Stimulated activated CD8-positive, alpha-beta memory T cell treated with anti-CD3 and anti-CD28 coated beads, Interleukin-2, amount 100 ng/mL, for 48 hours (primary cell): ENCODE measurements at regions not wholly inside any gene's neighbourhood (a gene's known extent, or its start where the extent isn't known, plus 50 kb on each side); places are given as distances from the start of the nearest gene placed in this dataset.

Source experiments
- DNase-seq, 2 donors: peaks; one replicate each; pipeline ENCODE4 v3.0.0-alpha.2; 2020; ENCODE audit warnings: low read depth in 2 of 2

DNA sequence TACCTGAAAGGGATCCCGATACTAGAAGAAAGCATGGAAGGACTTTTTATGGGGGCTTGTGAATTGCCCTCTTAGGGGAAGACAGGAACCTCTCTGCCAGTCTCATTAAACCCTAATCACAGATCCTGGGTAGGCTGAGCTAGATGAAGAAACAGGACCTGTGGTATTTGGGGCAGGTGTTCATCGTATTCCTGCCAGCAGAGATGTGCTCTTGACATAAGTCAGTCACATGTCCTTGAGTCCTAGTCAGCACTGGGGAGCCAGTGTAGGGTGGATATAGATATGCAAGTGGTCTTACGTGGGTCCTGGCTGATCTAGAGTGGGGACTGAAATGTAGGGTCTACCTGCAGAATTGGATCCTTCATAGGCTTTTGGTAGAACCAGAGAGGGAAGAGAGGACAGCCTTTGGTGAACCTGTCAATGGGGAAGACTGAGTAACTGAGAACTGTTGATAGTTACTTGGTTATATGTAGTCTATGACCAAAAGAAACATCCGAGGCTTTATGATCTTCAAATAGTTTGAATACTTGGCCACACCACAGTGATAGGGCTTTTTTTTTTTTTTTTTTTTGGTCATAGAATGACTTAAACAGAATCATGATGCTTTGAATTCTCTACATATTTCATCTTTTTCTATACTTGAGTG lies 63.5 kb upstream of the WDR1 start:
- no peak for DNase-seq

DNA sequence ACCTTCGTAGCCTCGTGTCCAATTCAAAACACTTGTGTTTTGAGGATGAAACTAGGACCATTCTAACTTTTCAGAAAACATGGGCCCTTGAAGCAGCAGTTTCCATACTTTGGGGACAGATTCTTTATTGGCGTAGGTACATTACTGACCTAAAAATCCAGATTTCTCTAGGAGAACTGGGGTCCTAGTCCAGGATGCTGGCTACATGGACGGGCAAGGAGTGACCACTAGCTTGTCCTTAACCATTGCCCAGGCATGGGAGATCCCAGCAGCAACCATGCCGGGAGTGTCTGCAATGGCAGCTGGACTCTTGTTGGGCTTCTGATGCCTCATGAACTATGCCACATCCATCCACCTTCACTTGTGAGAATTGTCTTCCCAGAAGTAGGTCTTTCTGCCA lies 62.2 kb upstream of the WDR1 start:
- no peak for DNase-seq

DNA sequence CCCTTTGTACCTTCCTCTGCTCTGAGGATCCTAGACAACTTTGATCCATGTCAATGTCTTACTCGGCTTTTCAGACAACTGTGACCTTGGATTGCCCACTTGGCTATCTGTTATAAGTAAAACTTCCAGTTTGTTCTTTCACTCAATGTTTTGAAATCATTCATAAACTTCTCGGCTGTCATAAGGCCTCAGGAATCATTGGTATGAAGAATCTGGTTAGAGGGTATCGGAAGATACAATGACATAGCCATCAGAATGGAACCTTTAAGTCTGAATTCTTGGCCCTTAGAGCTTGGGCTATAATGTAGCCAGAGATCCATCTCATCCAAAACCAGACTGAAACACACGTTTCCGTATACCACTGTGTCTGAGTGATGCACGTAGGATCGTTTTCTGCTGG lies 59.0 kb upstream of the WDR1 start:
- no peak for DNase-seq

DNA sequence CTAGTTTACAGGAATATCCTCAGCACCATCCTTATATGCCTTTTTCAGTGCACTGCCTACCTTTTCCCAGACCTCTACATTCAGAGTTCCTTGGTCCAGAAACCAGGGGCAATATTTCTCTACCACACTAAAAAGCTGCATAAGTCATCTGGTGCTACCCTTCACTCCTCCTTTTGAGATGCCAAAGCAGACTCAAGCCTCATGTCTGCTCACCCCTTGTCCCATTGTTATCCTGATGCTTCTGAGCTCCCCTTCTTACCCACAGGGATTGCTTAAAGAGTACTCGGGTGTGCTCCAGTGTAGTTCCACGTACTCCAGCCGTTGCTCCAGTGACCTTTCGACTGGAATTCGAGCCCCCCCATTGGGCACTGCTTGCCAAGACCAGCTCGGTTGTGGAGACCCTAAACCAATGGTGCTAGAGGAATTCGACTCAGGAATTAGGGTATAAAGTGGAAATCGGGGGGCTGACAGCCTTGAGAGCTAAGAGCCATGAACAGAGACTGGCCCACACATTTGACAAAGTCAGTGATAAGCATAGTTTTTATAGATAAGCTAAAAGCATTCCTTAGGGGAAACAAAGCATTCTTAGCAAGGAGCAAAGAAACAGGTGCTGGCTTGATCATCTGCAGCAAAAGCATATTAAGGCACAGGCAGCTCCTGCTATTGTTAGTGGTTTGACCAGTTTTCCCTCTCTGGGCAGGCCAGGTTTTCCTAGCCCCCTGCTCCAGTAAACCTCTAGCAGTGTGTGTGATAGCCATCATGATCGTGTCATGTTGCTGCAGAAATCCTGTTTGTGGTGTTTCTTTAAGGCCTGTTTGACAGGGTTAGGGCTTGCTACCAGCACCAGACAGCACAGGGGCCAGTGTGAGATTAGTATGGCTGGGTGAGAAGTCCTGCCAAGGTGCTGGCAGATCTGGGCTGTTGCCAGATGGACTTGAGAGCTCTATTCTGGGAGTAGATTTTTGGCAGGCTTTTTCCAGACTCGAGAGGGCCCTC lies 57.5 kb upstream of the WDR1 start:
- DNase-seq = no peak

DNA sequence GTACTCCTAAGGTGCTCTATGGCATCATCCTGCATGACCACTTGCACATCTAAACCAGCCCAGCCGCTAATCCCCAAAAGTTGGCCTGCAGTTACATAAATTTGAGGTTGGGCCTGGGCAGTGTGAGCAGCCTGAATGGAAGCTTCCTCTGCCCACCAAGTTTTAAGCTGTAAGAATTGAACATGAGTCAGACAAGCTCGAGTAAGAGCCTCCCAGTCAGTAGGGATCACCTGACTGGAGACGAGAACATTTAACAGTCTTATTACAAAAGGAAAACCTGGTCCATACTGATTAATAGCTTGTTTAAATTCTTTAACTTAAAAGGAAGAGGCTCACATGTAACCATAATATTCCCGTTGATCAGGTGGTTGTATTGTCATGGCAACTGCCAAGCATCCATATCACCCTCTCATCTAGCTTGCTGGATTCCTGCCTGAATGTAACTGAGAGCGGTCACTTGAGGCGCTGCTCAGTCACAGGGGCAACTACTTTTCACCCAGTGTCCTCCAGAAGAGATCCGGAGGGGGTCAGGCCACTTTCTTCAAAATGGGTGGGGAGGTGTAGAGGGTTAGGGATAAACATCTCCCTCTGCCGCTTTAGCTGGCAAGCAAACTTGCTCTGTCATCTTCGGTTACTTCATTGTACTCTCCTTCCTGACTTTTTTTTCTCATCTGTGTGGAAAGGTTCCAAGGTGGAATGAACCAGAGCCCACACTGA lies 56.6 kb upstream of the WDR1 start:
- DNase-seq = no peak

DNA sequence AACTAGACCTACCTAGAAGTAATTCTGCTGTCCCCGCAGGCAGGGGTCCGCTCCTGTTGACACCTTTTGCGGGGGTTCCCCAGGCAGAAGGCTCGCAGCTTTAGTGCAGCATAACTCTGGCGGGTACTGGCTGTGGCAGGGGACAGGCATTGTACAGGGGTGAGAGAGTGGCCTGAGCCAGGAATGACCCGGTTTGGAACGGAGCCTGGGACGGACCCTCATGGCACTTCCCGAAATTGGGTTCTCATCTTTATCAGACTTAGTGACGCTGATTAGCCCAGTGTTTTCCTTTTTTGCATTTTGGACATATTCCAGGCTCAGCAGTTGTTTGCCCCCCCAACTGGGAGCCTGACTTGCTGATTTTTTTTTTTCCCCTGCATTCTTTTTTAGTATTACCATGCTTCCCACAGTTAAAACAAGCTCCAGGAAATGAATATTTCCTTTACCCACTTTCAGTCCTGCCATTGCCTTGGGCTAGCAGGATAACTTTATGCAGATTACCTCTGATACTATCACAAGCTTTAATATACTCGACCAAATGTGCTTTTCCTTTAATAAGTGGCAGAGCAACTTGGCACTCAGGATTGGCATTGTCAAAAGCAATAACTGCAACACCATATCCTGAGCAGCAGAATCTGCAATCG lies 55.8 kb upstream of the WDR1 start:
- no peak for DNase-seq

DNA sequence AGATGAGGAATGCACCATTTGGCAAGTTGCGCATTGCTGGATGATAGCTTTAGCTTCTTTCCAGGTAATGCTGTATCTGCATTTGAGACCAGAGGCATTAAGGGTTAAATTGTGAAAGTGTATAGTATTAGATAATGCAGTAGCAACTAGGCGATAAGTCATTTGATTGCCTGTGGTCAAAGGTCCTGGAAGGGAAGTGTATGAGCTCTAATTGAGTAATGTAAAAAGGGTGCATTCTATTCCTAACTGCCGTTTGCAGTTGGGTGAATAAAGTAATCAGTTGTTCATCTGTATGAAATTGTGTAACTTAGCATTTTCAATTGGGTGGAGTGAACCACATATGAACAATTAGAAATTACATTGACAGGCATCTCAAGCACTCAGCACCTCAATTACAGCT lies 54.5 kb upstream of the WDR1 start:
- DNase-seq = no peak

DNA sequence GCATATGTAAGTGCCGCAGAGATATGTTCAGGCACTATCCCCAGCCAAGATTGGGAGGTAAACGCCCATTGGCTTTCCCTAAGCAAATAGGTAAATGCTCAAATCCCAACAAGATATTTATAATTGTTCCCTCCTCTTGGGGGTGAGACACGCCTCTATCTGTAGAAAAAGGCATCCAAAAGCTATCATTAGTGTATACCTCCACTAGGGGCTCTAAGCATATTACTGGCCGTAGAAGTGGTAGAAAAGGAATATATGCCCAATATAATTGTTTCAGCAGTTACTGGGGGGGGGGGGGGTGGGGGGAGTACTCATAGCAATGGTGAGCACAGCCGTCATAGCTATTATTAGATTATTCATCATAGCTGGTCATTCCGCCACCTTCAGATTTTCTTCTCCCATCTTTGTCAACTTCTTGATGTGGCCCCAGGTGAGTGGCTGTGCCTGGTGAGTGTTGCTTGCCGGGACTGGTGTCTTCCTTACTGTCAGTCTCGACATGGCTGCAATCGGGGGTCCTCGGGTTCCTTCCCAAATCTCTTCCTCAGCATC lies 53.3 kb upstream of the WDR1 start:
- DNase-seq = no peak

DNA sequence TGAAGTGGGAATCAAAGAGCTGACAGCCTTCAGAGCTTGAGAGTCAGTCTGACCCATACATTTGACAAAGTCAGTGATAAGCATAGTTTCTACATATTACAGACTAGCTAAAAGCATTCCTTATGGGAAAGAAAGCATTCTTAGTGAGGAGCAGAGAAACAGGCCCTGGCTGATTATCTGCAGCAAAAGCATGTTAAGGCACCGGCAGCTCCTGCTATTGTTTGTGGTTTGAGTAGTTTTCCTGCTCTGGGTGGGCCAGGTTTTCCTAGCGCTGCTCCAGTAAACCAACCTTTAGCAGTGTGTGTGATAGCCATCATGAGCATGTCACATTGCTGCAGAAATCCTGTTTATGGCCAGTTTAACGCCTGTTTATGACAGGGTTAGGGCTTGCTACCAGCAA lies 51.6 kb upstream of the WDR1 start:
- no peak for DNase-seq

DNA sequence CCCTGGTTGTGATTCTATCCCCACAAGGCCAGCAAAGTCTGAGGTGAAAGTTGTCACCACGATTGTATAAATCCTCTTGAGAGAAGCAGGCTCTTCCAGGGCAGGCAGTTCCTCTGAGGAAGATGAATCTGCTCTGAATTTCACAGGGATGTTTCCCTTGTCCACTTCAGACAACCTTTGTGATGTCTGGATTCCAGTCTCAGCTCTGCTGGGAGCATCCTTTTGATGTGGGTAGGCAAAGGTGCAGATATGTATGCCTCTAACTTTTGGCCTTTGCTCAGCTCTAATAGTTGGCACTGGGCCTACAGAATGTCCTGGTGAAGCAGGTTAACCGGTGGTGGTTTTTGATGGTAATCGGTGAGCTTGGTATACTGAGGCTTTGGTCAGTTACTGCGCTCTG lies 50.6 kb upstream of the WDR1 start:
- no peak for DNase-seq
